ENCODE measurements at regions not wholly inside any gene's neighbourhood (a gene's known extent, or its start where the extent isn't known, plus 50 kb on each side); places are given as distances from the start of the nearest gene placed in this dataset.

DNA sequence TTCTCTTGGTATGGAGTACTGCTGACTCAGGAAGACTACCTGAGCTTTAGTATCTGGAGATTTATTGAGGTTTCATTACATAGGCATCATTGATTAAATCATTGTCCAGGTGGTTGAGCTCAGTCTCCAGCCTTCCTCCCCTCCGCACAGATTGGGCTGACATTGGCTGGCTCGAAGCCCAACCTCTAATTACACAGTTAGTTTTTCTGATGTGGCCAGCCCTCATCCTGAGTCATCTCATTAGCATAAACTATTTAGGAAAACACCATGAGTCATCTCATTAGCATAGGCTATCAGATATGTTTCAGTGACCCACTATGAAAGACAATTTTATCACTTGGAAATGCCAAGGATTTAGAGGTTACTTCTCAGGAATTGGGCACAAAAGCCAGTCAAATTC is 93.9 kb upstream of the ANKRD50 start:
- no peak for DNase-seq (ENCODE audit: extremely low read depth, low read depth)
- TF ChIP-seq, protein P1, sequence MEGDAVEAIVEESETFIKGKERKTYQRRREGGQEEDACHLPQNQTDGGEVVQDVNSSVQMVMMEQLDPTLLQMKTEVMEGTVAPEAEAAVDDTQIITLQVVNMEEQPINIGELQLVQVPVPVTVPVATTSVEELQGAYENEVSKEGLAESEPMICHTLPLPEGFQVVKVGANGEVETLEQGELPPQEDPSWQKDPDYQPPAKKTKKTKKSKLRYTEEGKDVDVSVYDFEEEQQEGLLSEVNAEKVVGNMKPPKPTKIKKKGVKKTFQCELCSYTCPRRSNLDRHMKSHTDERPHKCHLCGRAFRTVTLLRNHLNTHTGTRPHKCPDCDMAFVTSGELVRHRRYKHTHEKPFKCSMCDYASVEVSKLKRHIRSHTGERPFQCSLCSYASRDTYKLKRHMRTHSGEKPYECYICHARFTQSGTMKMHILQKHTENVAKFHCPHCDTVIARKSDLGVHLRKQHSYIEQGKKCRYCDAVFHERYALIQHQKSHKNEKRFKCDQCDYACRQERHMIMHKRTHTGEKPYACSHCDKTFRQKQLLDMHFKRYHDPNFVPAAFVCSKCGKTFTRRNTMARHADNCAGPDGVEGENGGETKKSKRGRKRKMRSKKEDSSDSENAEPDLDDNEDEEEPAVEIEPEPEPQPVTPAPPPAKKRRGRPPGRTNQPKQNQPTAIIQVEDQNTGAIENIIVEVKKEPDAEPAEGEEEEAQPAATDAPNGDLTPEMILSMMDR (IDR thresholded peaks at IDR 0.05; ENCODE audit: low read depth, low read length) = no peak

DNA sequence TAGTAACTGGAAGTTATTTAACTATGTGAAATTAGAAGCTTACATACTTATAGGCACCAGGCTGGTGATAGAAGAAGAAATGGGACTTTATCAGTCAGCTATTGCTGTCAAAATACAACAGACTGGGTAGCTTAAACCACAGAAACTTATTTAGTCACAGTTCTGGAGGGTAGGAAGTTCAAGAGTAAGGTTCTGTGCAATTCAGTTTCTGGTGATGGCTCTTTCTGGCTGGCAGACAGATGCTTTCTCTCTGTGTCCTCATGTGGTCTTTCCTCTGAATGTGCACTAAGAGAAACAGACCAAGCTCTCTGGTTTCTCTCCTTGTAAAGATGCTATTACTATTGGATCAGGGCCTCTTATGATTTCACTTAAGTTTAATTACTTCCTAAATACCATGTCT is 92.1 kb upstream of the ANKRD50 start:
- DNase-seq (ENCODE audit: extremely low read depth, low read depth) = no peak
- TF ChIP-seq, protein P1 (IDR thresholded peaks at IDR 0.05; ENCODE audit: low read depth, low read length) = no peak

DNA sequence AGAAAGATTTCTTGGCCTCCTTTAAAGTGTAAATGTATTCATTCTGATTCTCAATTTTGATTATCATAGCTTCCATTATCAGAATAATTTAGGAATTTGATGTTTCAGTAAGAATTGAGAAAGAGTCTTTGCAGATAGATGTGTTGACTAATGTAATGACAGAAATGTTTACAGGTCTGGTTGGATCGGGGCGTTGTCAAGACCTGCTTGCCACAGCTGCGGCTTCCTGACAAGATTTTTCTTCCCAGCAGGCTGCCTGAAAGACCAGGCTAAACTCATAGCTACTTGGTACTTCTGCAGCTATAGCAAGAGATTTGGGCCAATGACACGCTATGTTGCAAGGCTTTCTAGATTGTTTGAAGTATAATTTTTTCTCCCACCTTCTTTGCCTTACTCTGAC is 91.5 kb upstream of the ANKRD50 start:
- TF ChIP-seq, protein P1 (IDR thresholded peaks at IDR 0.05; ENCODE audit: low read depth, low read length) = no peak
- no peak for DNase-seq (ENCODE audit: extremely low read depth, low read depth)

DNA sequence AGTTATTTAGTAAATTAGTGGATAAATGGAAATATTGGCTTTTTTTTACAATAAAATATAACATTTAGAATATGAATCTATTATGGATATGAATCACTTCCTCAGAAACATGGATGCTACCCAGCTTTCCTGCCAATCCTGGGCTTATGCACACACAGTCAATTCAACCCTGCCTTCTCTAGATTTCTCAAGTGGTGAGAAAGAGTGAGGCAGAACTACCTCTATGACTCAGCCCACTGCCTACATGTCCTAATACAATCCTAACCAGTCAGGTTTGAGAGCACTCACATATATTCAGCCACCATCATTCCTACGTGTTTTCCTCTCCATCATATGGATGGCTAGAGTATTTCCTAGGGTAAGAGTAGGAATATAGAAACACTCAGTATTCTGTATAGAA is 91.1 kb upstream of the ANKRD50 start:
- TF ChIP-seq, protein P1 (IDR thresholded peaks at IDR 0.05; ENCODE audit: low read depth, low read length) = no peak
- no peak for DNase-seq (ENCODE audit: extremely low read depth, low read depth)

DNA sequence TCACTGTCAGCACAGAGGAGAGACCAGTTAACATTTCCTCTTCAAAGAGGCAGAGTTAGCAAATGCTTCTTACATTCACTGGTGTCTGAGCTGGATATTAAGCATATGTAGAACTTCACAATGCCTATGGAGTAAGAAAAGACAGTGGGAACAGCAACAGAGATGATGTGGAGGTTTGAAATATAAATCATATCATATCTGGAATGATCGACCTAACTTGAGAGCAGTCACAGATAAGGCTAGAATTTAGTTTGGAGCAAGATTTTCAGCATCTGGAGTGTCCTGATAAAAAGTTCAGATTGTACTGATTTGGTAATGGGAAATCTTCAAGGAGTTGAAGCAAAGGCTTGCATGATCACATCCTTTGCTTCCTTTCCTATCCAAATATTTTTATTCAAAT is 90.5 kb upstream of the ANKRD50 start:
- TF ChIP-seq, protein P1 (IDR thresholded peaks at IDR 0.05; ENCODE audit: low read depth, low read length) = no peak
- no peak for DNase-seq (ENCODE audit: extremely low read depth, low read depth)

DNA sequence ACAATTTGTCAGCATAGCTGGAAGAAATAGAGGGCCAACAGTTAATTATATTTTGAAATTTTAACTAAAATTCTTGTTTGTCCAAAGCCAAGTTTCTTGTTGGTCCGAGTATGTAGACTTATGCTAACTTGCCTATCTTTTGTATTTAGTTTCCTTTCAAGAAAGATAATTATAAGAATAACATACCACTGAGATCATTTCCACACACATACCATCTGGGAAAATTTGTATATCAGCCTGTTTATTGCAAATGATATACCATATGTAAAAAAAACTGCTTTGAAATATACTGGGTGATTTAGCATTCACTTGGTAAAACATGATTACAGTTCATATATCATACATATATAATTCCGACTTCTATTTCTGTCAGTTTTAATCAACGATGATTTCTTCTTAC is 84.7 kb upstream of the ANKRD50 start:
- DNase-seq (ENCODE audit: extremely low read depth, low read depth) = no peak
- TF ChIP-seq, protein P1 (IDR thresholded peaks at IDR 0.05; ENCODE audit: low read depth, low read length) = no peak

DNA sequence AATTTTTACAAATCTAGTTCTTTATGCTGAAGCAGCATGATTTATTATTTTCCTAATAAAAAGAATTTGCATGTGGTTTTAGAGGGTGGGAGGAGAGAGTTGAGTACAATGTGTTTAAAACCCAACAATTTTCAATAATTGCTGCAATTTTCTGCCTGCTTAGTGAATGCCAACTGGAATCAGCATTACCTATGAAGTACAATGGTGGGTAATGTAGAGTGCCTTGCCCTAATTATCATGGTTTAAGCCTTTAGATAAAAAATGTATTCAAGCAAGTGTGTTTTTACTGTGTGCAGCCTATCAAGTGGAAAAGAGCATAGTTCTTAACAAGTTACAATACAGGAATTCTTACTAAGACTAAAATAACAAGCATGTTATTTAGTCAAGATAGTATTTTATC is 77.9 kb upstream of the ANKRD50 start:
- TF ChIP-seq, protein P1 (IDR thresholded peaks at IDR 0.05; ENCODE audit: low read depth, low read length) = no peak
- no peak for DNase-seq (ENCODE audit: extremely low read depth, low read depth)

Data from AG09319 (cell line).